BE2C (cell line): ENCODE measurements at regions not wholly inside any gene's neighbourhood (a gene's known extent, or its start where the extent isn't known, plus 50 kb on each side); places are given as distances from the start of the nearest gene placed in this dataset.

ENCODE experiments used
- DNase-seq: peaks from one replicate; pipeline ENCODE4 v3.0.0-alpha.2; 2020
- H3K27me3 ChIP-seq: fragments of 250-450 bp; sonication (Bioruptor Pico); 2 replicates; pipeline ENCODE4 v1.5.1; 2020; ENCODE audit warnings: mild to moderate bottlenecking
- H3K36me3 ChIP-seq: fragments of 250-450 bp; sonication (Bioruptor Pico); 2 replicates; pipeline ENCODE4 v1.5.1; 2020; ENCODE audit warnings: mild to moderate bottlenecking
- H3K4me1 ChIP-seq: fragments of 250-450 bp; sonication (Bioruptor Pico); 2 replicates; pipeline ENCODE4 v1.5.1; 2020
- H3K4me3 ChIP-seq: 2 replicates; pipeline ENCODE4 v1.5.1; 2011; ENCODE audit warnings: low read depth, low read length
- H3K9me3 ChIP-seq: fragments of 250-450 bp; sonication (Bioruptor Pico); 2 replicates; pipeline ENCODE4 v1.5.1; 2020
- CTCF ChIP-seq: IDR thresholded peaks from 2 replicates; pipeline ENCODE4 v1.5.1; 2012; ENCODE audit warnings: mild to moderate bottlenecking, low read depth, low read length

DNA sequence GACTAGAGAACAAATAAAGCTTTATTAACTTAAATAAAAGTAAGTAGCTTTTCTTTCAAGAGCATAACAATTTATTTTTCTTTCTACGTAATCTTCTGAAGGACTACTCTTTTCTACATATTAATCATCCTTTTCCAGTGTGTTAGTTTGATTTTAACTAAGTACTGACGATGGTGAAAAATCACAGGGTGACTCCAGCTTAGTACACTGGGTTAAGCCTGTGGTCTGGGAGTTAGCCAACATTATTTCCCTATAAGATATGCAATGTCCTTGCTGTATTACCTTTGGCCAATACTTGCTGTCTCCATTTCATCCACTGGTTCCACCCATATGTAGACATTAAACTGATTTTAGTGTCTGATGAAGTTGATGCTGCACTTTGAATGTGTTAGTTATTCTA, 508.6 kb upstream of the SUCLG2 start:
- TF ChIP-seq CTCF: no peak
- Histone ChIP-seq H3K36me3 (no peaks in the 10 kb centered on the region), H3K4me1 (no peaks in the 10 kb centered on the region), H3K27me3 (no peaks in the 10 kb centered on the region), H3K9me3 (no peaks in the 10 kb centered on the region), H3K4me3 (no peak overlapping the region)
- no peak for DNase-seq

DNA sequence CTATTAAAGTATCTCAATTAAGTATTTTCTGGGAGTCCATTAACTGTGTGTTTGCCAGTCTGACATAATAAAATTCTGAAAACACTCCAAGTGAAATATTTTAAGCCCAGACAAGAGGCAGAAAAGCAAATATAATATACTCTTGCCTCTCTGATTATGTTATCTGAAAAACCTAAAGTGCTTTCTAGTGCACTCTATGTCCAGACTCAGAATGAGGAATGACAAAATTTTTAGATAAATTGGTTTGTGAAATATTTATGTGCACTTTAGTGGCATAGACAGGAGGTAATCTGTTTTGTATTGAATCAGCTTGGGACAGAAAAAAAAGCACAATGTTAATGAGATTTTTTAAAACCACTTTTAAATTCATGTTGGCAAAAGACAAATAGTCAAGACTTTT, 508.2 kb upstream of the SUCLG2 start:
- Histone ChIP-seq H3K4me1 (no peaks in the 10 kb centered on the region), H3K4me3 (no peak overlapping the region), H3K27me3 (no peaks in the 10 kb centered on the region), H3K36me3 (no peaks in the 10 kb centered on the region), H3K9me3 (no peaks in the 10 kb centered on the region)
- TF ChIP-seq CTCF: no peak
- no peak for DNase-seq

- no peaks in the 10 kb centered on the region for H3K4me1 ChIP-seq
- H3K4me3 ChIP-seq: no peak overlapping the region
- H3K36me3 ChIP-seq: no peaks in the 10 kb centered on the region
- H3K27me3 ChIP-seq: no peaks in the 10 kb centered on the region
- no peak for TF ChIP-seq CTCF
- DNase-seq: no peak
- no peaks in the 10 kb centered on the region for H3K9me3 ChIP-seq
Measured at GRCh38 chr3:68151359-68151758, 496.9 kb upstream of the SUCLG2 start.

- DNase-seq: no peak
- no peaks in the 10 kb centered on the region for H3K27me3 ChIP-seq
- H3K4me3 ChIP-seq: no peak overlapping the region
- TF ChIP-seq CTCF: no peak
- no peaks in the 10 kb centered on the region for H3K9me3 ChIP-seq
- H3K36me3 ChIP-seq: no peaks in the 10 kb centered on the region
- H3K4me1 ChIP-seq: no peaks in the 10 kb centered on the region
Measured at GRCh38 chr3:68148447-68148846, 494.0 kb upstream of the SUCLG2 start.

DNA sequence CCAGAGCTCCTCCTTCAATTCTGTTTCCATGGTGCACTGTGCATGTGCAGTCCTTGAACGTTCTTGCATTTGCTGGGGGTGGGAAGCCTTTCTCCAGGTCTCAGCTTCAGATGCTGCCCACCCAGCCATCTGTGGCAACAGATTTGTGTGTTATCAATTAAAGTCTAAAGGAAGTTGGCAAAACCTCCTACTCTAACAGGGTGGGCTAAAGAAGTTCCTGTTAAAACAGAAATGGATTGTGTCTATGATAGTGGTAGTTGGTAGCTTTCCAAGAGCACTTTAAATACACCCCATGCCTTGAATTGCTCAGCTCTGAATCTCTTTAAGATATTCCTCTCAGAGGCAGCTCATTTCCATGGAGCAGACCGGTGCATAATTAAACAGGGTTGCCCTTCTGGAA, 488.0 kb upstream of the SUCLG2 start:
- no peak for TF ChIP-seq CTCF
- Histone ChIP-seq H3K4me1 (no peaks in the 10 kb centered on the region), H3K36me3 (no peaks in the 10 kb centered on the region), H3K9me3 (no peaks in the 10 kb centered on the region), H3K27me3 (no peaks in the 10 kb centered on the region), H3K4me3 (no peak overlapping the region)
- DNase-seq: no peak

DNA sequence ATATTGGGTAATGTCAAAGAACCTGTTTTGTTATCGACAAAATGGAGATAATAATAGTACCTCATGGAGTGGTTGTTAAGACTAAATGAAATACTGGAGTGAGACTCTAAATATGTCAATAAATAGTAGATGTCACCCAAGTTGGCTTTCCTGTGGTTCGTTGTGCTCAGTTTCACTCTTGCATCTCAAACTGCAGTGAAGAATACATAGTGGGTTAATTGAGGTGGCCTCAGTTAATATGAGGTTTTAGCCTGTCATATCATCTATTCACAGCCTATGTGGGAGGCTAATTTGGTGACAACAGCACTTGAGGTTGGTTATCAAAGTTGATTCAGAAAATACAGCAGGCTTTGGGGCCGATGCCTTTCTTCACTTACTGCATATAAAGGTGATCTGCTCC, 485.5 kb upstream of the SUCLG2 start:
- Histone ChIP-seq H3K4me1 (no peaks in the 10 kb centered on the region), H3K4me3 (no peak overlapping the region), H3K27me3 (no peaks in the 10 kb centered on the region), H3K9me3 (no peaks in the 10 kb centered on the region), H3K36me3 (no peaks in the 10 kb centered on the region)
- DNase-seq: no peak
- TF ChIP-seq CTCF: no peak
